GDM1 (cell line): ENCODE measurements at regions not wholly inside any gene's neighbourhood (a gene's known extent, or its start where the extent isn't known, plus 50 kb on each side); places are given as distances from the start of the nearest gene placed in this dataset.

Experiments used
- DNase-seq: peaks from one replicate; lab custom pipeline; 2025; lab: John Stamatoyannopoulos, UW

- no peak for DNase-seq
These were observed 519.5 kb upstream of the CAMK1G start for GRCh38 chr1:209063767-209064659.

DNA sequence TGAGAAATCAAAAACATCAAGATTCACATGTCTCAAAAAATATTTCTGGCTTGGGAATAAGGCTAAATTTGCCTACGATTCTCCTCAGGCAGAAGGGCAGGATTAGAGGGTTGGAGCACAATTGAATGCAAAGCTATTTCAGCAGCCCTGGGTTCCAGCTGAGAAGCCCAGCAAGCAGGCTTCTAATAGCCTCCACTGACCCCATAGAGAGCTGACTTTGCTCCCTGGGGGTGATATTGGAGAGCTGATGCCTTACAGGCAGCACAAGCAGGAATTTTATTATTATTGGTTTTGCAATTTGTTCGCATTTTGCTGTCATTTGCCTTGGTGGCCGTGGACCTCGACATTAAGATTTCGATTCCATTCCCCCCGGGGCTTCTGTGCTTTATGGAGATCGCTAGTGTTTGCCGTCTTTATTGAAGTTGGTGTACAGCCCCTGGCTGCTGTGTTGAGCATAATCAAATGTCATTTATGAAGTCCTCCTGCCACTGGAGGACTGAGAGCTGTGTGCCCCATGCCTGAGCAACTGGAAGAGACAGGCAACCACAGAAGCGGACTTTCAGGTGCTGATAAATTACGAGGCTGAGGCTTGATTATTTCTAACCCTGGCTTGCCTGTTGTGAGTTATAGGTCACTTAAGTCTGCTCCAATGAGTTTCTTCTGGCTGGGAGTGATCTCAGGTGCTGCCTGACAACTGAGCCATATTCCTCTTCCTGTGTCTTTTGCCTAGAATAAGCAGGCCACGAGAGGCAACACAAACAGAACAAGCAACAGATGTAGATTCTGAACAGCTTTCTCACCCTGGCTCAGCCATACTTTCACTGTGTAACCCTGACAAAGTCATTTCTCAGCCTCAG is 518.4 kb upstream of the CAMK1G start:
- no peak for DNase-seq

DNA sequence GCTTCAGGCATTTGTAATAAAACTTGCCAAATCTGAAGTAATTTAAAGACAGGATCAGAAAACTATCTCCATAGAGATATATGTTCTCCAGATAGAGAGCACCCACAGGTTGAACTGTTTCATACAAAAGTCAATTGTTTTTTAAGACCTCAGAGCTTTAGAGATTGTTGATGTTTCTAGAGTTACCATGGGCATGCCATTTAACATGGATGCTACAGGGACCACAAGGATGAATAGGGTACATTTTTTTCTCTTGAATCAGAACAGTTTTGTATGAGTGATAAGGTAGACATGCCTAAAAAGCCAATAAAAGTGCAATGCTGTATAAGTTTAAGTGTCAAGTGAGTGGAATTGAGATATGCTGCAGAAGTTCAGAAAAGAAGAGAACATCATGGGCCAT is 511.0 kb upstream of the CAMK1G start:
- DNase-seq: no peak

DNA sequence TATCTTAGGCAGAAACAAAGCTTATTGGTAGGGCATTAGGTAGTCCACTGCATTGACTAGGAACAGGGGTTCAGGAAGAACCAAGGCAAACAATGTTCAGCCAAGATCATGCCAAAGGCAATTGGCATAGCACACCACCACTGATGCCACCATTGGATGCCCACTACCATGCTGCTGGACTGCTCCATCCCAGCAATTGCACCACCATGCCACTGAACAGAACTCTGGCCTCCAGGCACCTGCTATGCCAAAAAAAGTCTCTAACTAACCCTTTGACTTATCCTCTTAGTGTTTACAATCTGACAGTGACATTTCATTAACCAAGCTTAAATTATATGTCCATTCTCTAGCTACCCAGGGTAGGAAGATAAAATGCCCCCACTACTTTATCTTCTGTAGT is 509.6 kb upstream of the CAMK1G start:
- no peak for DNase-seq

DNA sequence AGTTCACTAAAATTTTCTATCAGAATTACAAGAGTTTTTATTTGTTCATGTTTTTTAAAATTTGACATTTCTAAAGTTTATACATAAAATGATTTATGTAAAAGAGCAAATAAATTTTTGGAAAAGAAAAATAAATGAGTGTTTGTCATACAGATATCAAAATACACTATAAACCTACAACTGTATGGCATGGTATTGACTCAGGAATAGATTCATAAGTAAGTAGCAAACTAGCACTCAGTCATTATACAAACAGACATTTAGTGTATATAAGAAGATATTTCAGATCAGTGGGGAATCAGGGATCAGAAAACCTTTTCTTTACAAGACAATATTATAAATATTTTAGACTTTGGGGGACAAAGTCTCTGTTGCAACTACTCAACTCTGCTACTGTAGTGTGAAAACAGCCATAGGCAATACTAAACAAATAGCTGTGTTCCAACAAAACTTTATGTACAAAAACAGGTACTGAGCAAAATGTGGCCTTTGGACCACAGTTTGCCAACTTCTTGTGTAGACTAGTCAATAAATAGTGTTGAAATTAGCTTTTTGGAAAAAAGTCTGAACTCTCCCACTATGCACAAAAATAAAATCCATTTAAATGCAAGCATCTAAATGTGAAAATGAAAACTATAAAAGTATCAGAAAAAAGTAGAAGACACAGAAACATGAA is 508.8 kb upstream of the CAMK1G start:
- no peak for DNase-seq

DNA sequence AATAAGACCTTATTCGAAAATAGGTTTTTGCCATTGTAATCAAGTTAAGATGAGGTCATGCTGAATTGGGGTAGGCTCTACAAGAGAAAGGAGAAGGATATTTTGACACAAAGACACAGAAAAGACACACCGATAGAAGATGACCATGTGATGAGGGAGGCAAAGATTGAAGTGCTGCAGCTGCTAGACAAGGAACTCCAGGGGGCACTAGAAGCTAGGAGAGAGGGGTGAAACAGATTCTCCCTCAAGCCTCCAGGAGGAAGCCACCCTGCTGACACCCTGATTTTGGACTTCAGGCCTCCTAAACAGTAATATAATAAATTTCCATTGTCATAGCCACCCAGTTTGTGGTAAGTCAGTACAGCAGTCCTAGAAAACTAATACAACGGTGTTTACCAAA is 506.8 kb upstream of the CAMK1G start:
- DNase-seq: no peak

- DNase-seq: no peak
These were observed 503.2 kb upstream of the CAMK1G start for GRCh38 chr1:209080170-209080781.

DNA sequence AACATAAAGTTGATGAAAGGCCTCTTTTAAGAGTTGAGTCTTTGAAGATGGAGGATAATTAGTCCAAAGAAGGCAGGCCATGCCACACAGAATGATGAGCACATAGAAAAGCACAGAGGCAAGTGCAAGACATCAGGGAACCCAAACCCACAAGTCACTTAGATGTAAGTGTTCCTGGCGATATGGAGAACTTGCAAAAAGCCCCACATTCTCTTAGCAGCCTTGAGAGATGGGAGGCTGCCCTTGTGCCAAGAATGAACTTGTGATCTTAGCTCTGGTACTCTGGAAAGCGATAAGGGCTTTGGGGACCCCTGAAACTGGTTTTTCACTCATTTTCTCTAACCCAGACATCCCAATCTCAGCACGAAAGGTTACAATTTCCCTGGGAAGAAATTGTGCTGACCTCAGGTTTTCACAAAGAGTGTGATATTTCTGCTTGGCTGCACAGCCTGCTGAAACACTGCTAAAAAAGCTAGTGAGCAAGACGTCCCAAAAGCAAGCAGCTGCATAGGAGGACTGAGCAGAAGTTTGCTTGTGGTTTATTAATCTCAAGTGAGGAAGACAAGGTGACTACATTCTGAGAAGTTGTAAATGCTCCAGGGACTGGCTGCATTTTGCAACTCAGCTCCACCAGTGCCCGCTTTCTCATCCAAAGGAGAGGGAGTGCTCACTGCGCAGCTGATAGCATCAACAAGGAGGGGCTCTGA is 496.9 kb upstream of the CAMK1G start:
- DNase-seq: no peak

- DNase-seq: no peak
These were observed 489.1 kb upstream of the CAMK1G start for GRCh38 chr1:209094384-209094783.

DNA sequence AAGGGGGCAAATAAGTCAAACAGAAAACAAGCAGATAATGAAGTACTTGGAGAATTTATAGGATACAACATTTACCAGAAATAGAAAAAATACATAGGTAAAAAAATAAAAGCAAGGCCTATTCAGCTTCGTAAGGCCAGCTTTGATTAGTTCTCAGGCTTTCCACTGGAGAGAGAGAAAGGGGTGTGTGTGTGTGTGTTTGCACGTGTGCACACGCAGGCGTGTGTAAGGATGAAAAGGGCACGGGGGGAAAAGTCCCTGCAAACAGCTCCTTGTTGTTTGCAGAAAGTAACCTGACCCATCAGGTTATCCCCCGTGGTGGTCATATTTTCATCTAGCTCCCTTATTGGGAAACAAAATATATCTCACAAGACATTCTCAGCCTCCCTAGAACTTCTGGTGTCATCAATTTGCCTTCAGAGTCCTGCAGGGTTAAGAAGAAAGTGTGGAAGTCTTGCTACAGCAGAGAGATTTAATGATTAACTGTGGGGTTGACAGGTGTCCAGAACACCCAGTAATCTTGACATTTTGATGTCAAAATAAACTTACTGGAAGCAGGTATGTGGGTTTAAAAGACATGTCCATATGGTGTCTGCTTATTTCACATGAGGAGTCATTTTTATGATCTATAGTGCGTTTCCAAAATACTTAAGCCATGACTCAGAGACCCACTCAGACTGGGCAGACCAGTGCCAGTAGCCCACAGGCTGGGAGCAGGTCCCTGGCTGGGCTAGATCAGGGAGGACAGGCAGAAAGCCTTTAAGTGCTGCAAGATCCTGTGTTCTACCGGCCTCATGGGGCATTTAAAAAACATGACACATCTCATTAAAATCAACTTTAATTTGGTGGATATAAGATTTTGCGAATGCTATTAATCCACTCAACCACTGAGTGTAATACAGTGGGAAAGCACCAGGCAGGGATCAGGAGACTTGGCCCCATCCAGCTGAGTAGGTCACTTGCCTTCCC is 487.6 kb upstream of the CAMK1G start:
- no peak for DNase-seq

DNA sequence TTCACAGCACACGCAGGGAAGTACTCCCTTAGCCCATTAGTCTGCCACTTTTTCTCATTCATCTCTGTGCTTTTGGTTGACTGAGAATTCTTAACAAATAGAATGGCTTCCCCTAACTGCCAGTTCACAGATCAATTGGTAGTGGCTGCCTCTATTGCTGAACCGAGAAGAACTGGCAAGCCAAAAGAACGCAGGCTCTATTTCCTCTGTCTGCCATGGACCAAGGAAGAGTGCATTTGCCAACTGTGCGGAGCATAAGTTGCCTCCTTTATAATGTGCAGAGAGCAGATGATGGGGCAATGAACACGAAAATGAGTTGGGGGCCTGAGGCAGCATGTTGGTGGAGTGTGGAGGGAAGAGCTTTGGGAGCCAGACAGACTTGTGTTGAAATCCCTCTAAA is 483.1 kb upstream of the CAMK1G start:
- no peak for DNase-seq

GRCh38 chr1:209101106-209101505 is 482.4 kb upstream of the CAMK1G start:
- DNase-seq: no peak

DNA sequence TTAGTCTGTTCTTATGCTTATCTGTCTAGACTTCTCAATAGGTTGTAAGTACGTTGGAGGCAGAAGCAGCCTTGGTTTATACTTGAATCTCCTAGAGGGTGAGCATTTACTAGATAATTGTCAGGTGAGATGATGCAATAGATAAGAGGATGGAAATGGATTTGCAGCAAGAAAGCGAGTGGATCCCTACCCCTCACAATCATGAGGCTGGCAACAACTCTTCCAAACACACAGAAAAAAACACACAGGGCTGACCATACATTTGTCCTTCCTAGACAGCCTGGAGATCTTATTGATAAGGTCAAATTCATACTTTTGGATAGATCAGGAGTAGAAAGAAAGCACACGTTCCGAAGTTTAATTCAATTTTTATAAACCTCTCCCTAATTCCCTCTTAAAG is 481.4 kb upstream of the CAMK1G start:
- no peak for DNase-seq

GRCh38 chr1:209102531-209102930 is 481.0 kb upstream of the CAMK1G start:
- no peak for DNase-seq

DNA sequence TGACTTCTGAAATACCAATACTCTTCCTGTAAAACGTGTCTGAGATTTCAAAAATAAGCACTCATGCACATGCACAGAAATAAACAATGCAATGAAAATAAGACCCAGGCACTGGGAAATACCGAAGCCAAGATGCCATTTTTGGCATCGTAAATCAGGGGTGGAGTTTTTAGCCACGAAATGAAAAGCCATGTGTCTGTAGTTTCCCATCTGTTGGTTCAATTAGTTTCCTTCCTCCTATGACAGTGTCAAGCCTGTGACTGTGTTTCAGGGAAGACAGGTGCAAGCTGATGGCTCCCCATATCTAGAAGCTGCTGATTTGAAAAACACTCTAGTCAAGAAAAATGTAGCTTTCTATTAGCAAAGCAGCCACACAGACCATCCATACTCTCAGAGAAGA is 480.4 kb upstream of the CAMK1G start:
- DNase-seq: no peak

- no peak for DNase-seq
These were observed 478.9 kb upstream of the CAMK1G start for GRCh38 chr1:209104646-209105045.

DNA sequence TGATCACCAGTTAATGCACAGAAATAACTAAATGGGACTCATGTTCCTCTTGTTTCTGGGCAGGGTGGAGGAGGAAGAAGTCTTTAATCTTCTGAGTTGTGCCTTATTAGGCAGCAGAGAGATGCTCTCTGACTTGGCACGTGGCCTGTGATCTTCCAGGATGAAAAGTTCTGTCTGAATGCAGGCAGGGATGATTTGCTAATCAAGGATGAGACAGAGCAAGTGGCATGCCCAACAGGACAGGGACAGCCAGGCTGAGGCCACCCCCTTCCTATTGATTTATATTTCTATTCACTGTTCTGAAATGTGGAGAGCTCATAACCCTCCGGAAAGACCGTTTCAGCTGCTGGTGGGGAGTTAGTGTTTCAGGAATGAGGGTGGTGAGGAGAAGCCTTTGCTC is 477.8 kb upstream of the CAMK1G start:
- no peak for DNase-seq

DNA sequence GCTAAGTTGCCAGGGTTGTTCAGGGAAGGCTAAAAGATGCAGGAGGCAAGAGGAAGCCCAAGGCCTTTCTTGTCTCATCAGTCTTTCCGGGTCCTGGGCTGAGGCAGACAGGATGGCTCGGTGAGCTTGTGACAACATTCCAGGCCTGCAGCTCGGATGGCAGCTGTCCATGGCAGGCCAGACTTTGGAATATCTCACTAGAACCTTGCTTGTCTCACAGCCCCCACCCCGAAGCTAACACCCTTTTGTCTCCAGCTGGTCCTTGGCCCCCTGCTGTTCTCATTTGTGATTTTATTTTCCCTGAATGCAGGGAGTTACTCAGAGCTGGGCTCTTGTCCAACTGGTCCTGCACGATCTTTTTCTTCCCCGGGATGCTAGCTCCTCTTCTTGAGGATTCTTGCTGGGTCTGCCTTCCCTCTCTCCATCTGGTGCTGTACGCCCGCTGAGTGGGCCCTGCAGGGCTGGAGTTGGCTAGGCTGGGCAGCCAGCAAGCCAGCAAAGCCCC is 477.2 kb upstream of the CAMK1G start:
- no peak for DNase-seq

DNA sequence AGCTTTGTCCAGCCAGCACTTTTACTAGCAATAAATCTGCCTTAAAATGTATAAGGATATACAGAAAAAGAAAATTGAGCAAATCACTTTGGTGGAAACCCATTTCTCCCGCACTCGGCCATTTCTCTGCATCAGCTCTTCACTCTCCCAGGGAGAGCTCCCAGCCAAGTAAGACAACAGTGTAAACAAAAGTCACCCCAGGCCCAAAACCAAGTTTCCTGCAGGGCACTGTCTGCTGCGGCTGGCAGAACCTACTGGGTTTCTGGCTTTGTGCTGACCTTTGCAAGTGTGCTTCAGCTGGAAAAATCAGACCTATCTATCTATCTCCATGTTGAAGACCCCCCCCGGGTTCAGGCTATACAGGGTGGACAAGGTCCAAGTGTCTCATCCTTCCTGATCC is 476.7 kb upstream of the CAMK1G start:
- no peak for DNase-seq

- DNase-seq: no peak
These were observed 476.0 kb upstream of the CAMK1G start for GRCh38 chr1:209107535-209107934.
